Naive thymus-derived CD4-positive, alpha-beta T cell (primary cell): ENCODE measurements at regions not wholly inside any gene's neighbourhood (a gene's known extent, or its start where the extent isn't known, plus 50 kb on each side); places are given as distances from the start of the nearest gene placed in this dataset.

ENCODE experiments used
- ATAC-seq: fragments of 150-1000 bp; cut with Tn5 transposase; 2 replicates; pipeline ENCODE4 v1.10.0; 2021; ENCODE audit warnings: mild to moderate bottlenecking, moderate library complexity
- CTCF ChIA-PET: fragments of 350-600 bp; sonication (Branson Sonifier 250); formaldehyde crosslinking; loops from one replicate; lab custom pipeline; 2021; ENCODE audit warnings: antibody characterized with exemption; lab: Charles Lee
- POLR2A ChIA-PET: fragments of 350-600 bp; sonication (Branson Sonifier 250); formaldehyde crosslinking; loops from one replicate; lab custom pipeline; 2021; ENCODE audit warnings: antibody characterized with exemption, inconsistent platforms; lab: Charles Lee
- DNase-seq, 9 donors: peaks; one replicate each; pipeline versions ENCODE4 v3.0.0 to v3.0.0-alpha.2; 2020 to 2022; ENCODE audit warnings: mixed read lengths in 1 of 9
- H3K27ac ChIP-seq: one replicate; pipeline ENCODE4 v1.7.0; 2013; ENCODE audit warnings: mild to moderate bottlenecking, low read depth, low read length, moderate library complexity
- H3K27me3 ChIP-seq, 2 donors: one replicate each; pipeline ENCODE4 v1.7.0; 2013; ENCODE audit warnings: low read length in 2 of 2, mild to moderate bottlenecking in 2 of 2, moderate library complexity in 2 of 2; ENCODE audit not compliant: control insufficient read depth in 2 of 2, insufficient read depth in 2 of 2
- H3K36me3 ChIP-seq, 3 experiments: 1 replicate in 2 of 3; 2 replicates in 1 of 3; pipeline ENCODE4 v1.7.0; 2013; ENCODE audit warnings: low read length in 3 of 3, mild to moderate bottlenecking in 3 of 3, moderate library complexity in 1 of 3; ENCODE audit not compliant: insufficient read depth in 3 of 3, control insufficient read depth in 2 of 3
- H3K4me1 ChIP-seq, 2 donors: one replicate each; pipeline ENCODE4 v1.7.0; 2013; ENCODE audit warnings: low read length in 2 of 2, mild to moderate bottlenecking in 2 of 2, moderate library complexity in 1 of 2; ENCODE audit not compliant: control insufficient read depth in 2 of 2, insufficient read depth in 2 of 2
- H3K4me3 ChIP-seq: 2 replicates; pipeline ENCODE4 v1.7.0; 2013; ENCODE audit warnings: mild to moderate bottlenecking, low read length
- H3K9me3 ChIP-seq, 3 experiments: 1 replicate in 2 of 3; 2 replicates in 1 of 3; pipeline ENCODE4 v1.7.0; 2013; ENCODE audit warnings: low read length in 3 of 3; ENCODE audit not compliant: control insufficient read depth in 2 of 3
- H3K27ac Mint-ChIP-seq, 9 donors: one replicate each; pipeline ENCODE4 v1.8.0; 2020 to 2022; ENCODE audit warnings: mixed read lengths in 9 of 9, mild to moderate bottlenecking in 8 of 9, moderate library complexity in 5 of 9, inconsistent platforms in 2 of 9
- H3K27me3 Mint-ChIP-seq, 5 donors: one replicate each; pipeline ENCODE4 v1.8.0; 2021 to 2022; ENCODE audit warnings: mixed read lengths in 5 of 5, mild to moderate bottlenecking in 1 of 5
- H3K36me3 Mint-ChIP-seq, 5 donors: one replicate each; pipeline ENCODE4 v1.8.0; 2020 to 2022; ENCODE audit warnings: mixed read lengths in 5 of 5, mild to moderate bottlenecking in 3 of 5, inconsistent platforms in 1 of 5
- H3K4me1 Mint-ChIP-seq, 7 donors: one replicate each; pipeline ENCODE4 v1.8.0; 2020 to 2022; ENCODE audit warnings: mixed read lengths in 7 of 7, mild to moderate bottlenecking in 3 of 7, inconsistent platforms in 1 of 7
- H3K4me3 Mint-ChIP-seq, 10 donors: one replicate each; pipeline ENCODE4 v1.8.0; 2020 to 2022; ENCODE audit warnings: mild to moderate bottlenecking in 10 of 10, mixed read lengths in 10 of 10, moderate library complexity in 6 of 10, inconsistent platforms in 2 of 10
- H3K9me3 Mint-ChIP-seq, 11 donors: one replicate each; pipeline ENCODE4 v1.8.0; 2020 to 2022; ENCODE audit warnings: mixed read lengths in 11 of 11, mild to moderate bottlenecking in 4 of 11, inconsistent platforms in 1 of 11, moderate library complexity in 1 of 11
- intact Hi-C, 2 donors: fragments of 100-400 bp; cut with micrococcal nuclease; formaldehyde crosslinking; loops; one replicate each; pipeline ENCODE4 v1.15.1; 2023

DNA sequence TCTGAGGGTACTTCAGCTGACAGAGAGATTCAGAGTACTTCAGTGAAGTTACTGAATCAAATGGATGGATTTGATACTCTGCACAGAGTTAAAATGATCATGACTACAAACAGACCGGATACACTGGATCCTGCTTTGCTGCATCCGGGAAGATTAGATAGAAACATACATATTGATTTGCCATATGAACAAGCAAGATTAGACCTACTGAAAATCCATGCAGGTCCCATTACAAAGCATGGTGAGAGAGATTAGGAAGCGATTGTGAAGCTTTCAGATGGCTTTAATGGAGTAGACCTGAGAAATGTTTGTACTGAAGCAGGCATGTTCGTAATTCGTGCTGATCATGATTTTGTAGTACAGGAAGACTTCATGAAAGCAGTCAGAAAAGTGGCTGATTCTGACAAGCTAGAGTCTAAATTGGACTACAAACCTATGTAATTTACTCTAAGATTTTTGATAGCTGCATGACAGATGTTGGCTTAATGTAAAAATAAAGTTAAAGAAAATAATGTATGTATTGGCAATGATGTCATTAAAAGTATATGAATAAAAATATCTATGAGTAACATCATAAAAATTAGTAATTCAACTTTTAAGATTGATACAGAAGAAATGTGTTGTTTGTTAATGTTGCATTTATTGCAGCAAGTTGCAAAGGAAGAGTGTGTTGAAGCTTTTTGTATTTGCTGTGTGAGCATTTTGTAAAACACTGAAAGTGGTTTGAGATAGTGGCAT lies 136.1 kb upstream of the RAP1B start:
- H3K4me1 Mint-ChIP-seq, result peaks cover 0 to 26% (median 4%) of the 10 kb centered on the region in 7 donors
- DNase-seq, result no peak
- ATAC-seq, result no peak
- CTCF ChIA-PET, result interaction anchor here (0.6 kb wide), 1 partner anchor 246 kb away, joined by 4 read pairs; no protein-coding TSS in a partner anchor
- intact Hi-C loops, result no loop called here
- H3K27me3 ChIP-seq, result no peaks in the 10 kb centered on the region
- H3K4me1 ChIP-seq, result no peaks in the 10 kb centered on the region
- no peak overlapping the region for H3K4me3 ChIP-seq
- H3K9me3 ChIP-seq, result no peaks in the 10 kb centered on the region
- POLR2A ChIA-PET, result interaction anchor here (0.5 to 0.6 kb wide), 2 partner anchors 64 to 323 kb away, joined by 3 read pairs; no protein-coding TSS in a partner anchor
- no peak overlapping the region for H3K27ac Mint-ChIP-seq
- no peak overlapping the region for H3K4me3 Mint-ChIP-seq
- H3K27ac ChIP-seq, result no peak overlapping the region
- H3K36me3 Mint-ChIP-seq, result peaks cover 0 to 23% (median 4%) of the 10 kb centered on the region in 5 donors
- no peaks in the 10 kb centered on the region for H3K27me3 Mint-ChIP-seq
- H3K36me3 ChIP-seq, result no peaks in the 10 kb centered on the region
- H3K9me3 Mint-ChIP-seq, result peaks cover 0 to 11% (median 0%) of the 10 kb centered on the region in 11 donors

DNA sequence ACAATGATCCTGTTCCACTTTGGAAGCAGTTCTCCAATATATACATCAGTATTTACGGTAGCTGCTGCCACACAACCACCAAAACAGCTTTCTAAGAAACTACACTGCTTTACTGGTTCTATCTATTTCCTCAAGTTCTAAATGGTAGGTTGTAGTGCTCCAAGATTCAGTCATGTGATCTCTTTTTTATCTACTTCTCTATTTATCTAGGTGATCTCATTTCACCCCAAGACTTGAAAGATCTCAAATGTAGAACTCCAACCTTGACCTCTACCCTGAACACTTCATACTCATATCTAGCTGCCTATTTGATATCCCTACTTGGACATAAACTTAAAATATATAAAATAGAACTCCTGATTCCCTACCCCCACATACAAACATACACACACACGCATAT lies 133.9 kb upstream of the RAP1B start:
- Mint-ChIP-seq H3K27ac (no peak overlapping the region), H3K9me3 (peaks cover 0 to 17% (median 2%) of the 10 kb centered on the region in 11 donors), H3K4me3 (no peak overlapping the region), H3K4me1 (peaks cover 7 to 36% (median 14%) of the 10 kb centered on the region in 7 donors), H3K36me3 (peaks cover 0 to 34% (median 4%) of the 10 kb centered on the region in 5 donors), H3K27me3 (no peaks in the 10 kb centered on the region)
- no peak for DNase-seq
- H3K36me3 ChIP-seq, result no peaks in the 10 kb centered on the region
- H3K27me3 ChIP-seq, result no peaks in the 10 kb centered on the region
- no peak overlapping the region for H3K27ac ChIP-seq
- CTCF ChIA-PET, result no interaction called here
- ATAC-seq, result no peak
- H3K4me3 ChIP-seq, result no peak overlapping the region
- POLR2A ChIA-PET, result no interaction called here
- peaks cover 0 to 8% of the 10 kb centered on the region in 2 donors for H3K4me1 ChIP-seq
- intact Hi-C loops, result no loop called here
- H3K9me3 ChIP-seq, result no peaks in the 10 kb centered on the region

GRCh38 chr12:68477261-68477772 lies 133.4 kb upstream of the RAP1B start:
- DNase-seq (no peak), ATAC-seq (no peak)
- ChIA-PET POLR2A (no interaction called here), CTCF (no interaction called here)
- intact Hi-C loops, result no loop called here
- H3K4me1 ChIP-seq, result peaks cover 0 to 14% of the 10 kb centered on the region in 2 donors
- Mint-ChIP-seq H3K4me3 (no peak overlapping the region), H3K27ac (no peak overlapping the region), H3K4me1 (peaks cover 11 to 42% (median 18%) of the 10 kb centered on the region in 7 donors), H3K36me3 (peaks cover 0 to 33% (median 4%) of the 10 kb centered on the region in 5 donors), H3K9me3 (peaks cover 0 to 17% (median 2%) of the 10 kb centered on the region in 11 donors), H3K27me3 (no peaks in the 10 kb centered on the region)
- no peaks in the 10 kb centered on the region for H3K9me3 ChIP-seq
- H3K27ac ChIP-seq, result no peak overlapping the region
- H3K27me3 ChIP-seq, result no peaks in the 10 kb centered on the region
- H3K36me3 ChIP-seq, result no peaks in the 10 kb centered on the region
- H3K4me3 ChIP-seq, result no peak overlapping the region

DNA sequence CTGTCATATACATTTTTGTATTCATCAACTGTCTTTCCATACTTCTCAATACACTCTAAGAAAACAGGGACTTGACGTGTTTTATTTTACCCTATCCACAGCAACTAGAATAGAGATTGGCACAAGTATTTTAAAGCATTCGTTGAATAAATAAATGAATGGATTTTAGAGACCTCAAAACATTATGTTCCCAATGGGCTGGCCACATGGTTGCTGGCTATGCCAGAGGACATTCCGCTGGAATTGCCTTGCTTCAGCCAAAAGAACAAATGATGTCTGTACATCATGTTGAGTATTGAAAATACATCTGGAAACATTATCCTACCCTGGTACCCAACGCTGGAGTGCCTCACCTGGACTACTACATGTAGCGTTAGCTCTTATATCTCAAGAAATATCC lies 132.8 kb upstream of the RAP1B start:
- Mint-ChIP-seq H3K9me3 (peaks cover 0 to 17% (median 2%) of the 10 kb centered on the region in 11 donors), H3K4me3 (no peak overlapping the region), H3K27ac (no peak overlapping the region), H3K27me3 (no peaks in the 10 kb centered on the region), H3K4me1 (peaks cover 17 to 48% (median 23%) of the 10 kb centered on the region in 7 donors), H3K36me3 (peaks cover 0 to 33% (median 4%) of the 10 kb centered on the region in 5 donors)
- CTCF ChIA-PET, result no interaction called here
- no peak for DNase-seq
- ATAC-seq, result no peak
- POLR2A ChIA-PET, result interaction anchor here (0.5 kb wide), 2 partner anchors 146 to 344 kb away, joined by 3 read pairs; no protein-coding TSS in a partner anchor
- Histone ChIP-seq H3K9me3 (no peaks in the 10 kb centered on the region), H3K36me3 (no peaks in the 10 kb centered on the region), H3K27ac (no peak overlapping the region), H3K4me3 (no peak overlapping the region), H3K4me1 (peaks cover 0 to 19% of the 10 kb centered on the region in 2 donors), H3K27me3 (no peaks in the 10 kb centered on the region)
- intact Hi-C loops, result no loop called here

DNA sequence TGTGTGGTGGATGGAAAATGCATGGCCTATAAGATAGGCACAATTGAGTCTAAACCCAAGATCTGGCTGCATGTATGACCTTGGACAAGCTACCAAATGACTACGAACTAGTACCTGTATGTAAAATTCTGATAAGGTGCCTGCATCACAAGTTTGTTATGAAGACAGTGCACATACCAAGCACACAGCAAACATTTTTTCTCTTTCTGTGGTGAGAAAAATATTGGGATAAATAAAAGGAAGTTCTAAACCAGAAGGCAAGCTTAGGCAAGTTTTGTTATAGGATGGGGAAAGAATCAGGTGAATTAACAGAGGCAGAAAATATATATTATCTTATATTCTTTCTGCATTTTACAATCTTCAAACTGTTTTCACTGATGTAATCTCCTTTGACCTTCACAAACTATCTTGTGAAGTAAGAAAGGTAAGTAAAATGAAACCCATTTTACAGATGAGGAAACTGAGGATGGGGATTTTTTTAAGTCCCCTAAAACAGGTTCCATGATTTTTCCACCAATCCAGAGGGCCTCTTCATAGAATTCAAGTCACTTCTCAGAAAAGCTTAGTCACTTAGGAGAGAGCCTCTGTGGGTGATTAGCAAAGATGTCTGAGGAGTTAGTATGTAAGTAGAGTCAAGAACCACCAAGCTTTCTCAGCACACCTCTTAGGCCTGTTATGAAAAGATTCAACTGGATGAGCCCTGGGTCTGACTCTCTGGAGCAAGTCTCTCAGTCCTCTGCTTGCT lies 132.0 kb upstream of the RAP1B start:
- no peak overlapping the region for H3K27ac Mint-ChIP-seq
- peaks cover 21 to 54% (median 28%) of the 10 kb centered on the region in 7 donors for H3K4me1 Mint-ChIP-seq
- peaks cover 0 to 17% (median 2%) of the 10 kb centered on the region in 11 donors for H3K9me3 Mint-ChIP-seq
- Histone ChIP-seq H3K4me1 (peaks cover 0 to 27% of the 10 kb centered on the region in 2 donors), H3K4me3 (no peak overlapping the region), H3K27ac (no peak overlapping the region), H3K9me3 (no peaks in the 10 kb centered on the region), H3K27me3 (no peaks in the 10 kb centered on the region), H3K36me3 (no peaks in the 10 kb centered on the region)
- no peak for DNase-seq
- intact Hi-C loops, result no loop called here
- no peak for ATAC-seq
- CTCF ChIA-PET, result no interaction called here
- POLR2A ChIA-PET, result interaction anchor here (0.5 to 0.7 kb wide), 2 partner anchors 60 to 145 kb away, joined by 3 read pairs; no protein-coding TSS in a partner anchor
- no peak overlapping the region for H3K4me3 Mint-ChIP-seq
- no peaks in the 10 kb centered on the region for H3K27me3 Mint-ChIP-seq
- H3K36me3 Mint-ChIP-seq, result peaks cover 0 to 32% (median 4%) of the 10 kb centered on the region in 5 donors

DNA sequence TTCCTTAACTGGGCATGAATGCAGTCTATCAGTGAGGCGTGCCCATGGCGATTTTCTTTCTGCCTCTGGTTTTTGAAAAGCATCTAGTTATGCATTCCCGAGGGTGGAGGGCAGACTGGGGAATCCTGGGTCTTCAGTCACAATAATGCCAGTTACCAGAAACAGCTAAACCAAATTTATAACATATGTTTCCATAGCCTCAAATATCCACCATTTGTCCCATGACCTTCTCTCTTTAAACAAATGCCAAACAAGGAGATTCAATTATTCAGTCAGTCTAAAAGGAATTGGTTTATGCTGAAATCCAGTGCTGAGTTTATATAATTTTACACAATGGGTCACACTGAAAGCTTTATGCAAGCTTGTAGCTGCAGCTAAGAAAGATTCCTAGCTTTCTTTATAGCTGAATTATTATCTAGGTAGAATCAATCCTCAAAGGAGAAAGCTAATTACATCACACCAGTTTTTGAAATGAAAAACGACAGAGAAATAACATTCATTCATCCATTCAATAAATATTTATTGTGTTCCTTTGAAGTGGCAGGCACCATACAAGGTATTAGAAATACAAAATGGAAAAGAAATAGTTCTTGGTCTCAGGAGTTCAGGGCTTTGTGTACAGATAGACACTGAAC lies 131.3 kb upstream of the RAP1B start:
- DNase-seq (no peak), ATAC-seq (no peak)
- H3K27ac ChIP-seq, result no peak overlapping the region
- no peaks in the 10 kb centered on the region for H3K9me3 ChIP-seq
- intact Hi-C loops, result no loop called here
- Mint-ChIP-seq H3K36me3 (peaks cover 0 to 33% (median 4%) of the 10 kb centered on the region in 5 donors), H3K4me1 (peaks cover 23 to 60% (median 28%) of the 10 kb centered on the region in 7 donors), H3K4me3 (no peak overlapping the region), H3K27me3 (no peaks in the 10 kb centered on the region), H3K9me3 (peaks cover 0 to 19% (median 2%) of the 10 kb centered on the region in 11 donors), H3K27ac (no peak overlapping the region)
- H3K4me1 ChIP-seq, result peaks cover 0 to 27% of the 10 kb centered on the region in 2 donors
- H3K4me3 ChIP-seq, result no peak overlapping the region
- ChIA-PET POLR2A (interaction anchor here (0.7 kb wide), 1 partner anchor 60 kb away, joined by 3 read pairs; no protein-coding TSS in a partner anchor), CTCF (no interaction called here)
- H3K27me3 ChIP-seq, result no peaks in the 10 kb centered on the region
- no peaks in the 10 kb centered on the region for H3K36me3 ChIP-seq
